WTC11 (cell line): ENCODE measurements at regions not wholly inside any gene's neighbourhood (a gene's known extent, or its start where the extent isn't known, plus 50 kb on each side); places are given as distances from the start of the nearest gene placed in this dataset.

Source experiments
- ATAC-seq: fragments of 200-7000 bp; cut with Tn5 transposase; 2 replicates; pipeline ENCODE4 v1.10.0; 2021; ENCODE audit warnings: mild to moderate bottlenecking, moderate library complexity
- CTCF ChIA-PET: fragments of 300-600 bp; sonication (Branson Sonifier 250); formaldehyde crosslinking; loops from one replicate; lab custom pipeline; 2021; ENCODE audit warnings: antibody characterized with exemption; lab: Charles Lee
- POLR2A ChIA-PET: fragments of 350-600 bp; sonication (Branson Sonifier 250); formaldehyde crosslinking; loops from one replicate; lab custom pipeline; 2021; ENCODE audit warnings: antibody characterized with exemption; lab: Charles Lee
- DNase-seq: peaks from one replicate; pipeline ENCODE4 v3.0.0; 2021; ENCODE audit warnings: low spot score
- H3K27ac Mint-ChIP-seq: 2 replicates; pipeline ENCODE4 v1.8.0; 2021; ENCODE audit warnings: mixed read lengths
- H3K27me3 Mint-ChIP-seq: 2 replicates; pipeline ENCODE4 v1.8.0; 2021; ENCODE audit warnings: low read depth, mild to moderate bottlenecking, moderate library complexity, mixed read lengths
- H3K36me3 Mint-ChIP-seq: 2 replicates; pipeline ENCODE4 v1.8.0; 2021; ENCODE audit warnings: mixed read lengths
- H3K4me1 Mint-ChIP-seq: 2 replicates; pipeline ENCODE4 v1.8.0; 2022; ENCODE audit warnings: mixed read lengths
- H3K4me3 Mint-ChIP-seq: 2 replicates; pipeline ENCODE4 v1.8.0; 2021; ENCODE audit warnings: mild to moderate bottlenecking, moderate library complexity, mixed read lengths
- H3K9me3 Mint-ChIP-seq: 2 replicates; pipeline ENCODE4 v1.8.0; 2021; ENCODE audit warnings: mixed read lengths
- ATF1 ChIP-seq: sonication (generic); formaldehyde crosslinking; IDR thresholded peaks from 2 replicates; pipeline ENCODE4 v1.8.1; 2023; ENCODE audit warnings: mild to moderate bottlenecking, moderate library complexity, missing genetic modification reagents
- ATF6 ChIP-seq: sonication (generic); formaldehyde crosslinking; IDR thresholded peaks from 2 replicates; pipeline ENCODE4 v1.8.1; 2023; ENCODE audit warnings: mild to moderate bottlenecking, missing genetic modification reagents
- CREB1 ChIP-seq: sonication (generic); formaldehyde crosslinking; IDR thresholded peaks from 2 replicates; pipeline ENCODE4 v1.8.0; 2023; ENCODE audit warnings: mild to moderate bottlenecking, missing genetic modification reagents
- ESRRA ChIP-seq: sonication (generic); formaldehyde crosslinking; IDR thresholded peaks from 2 replicates; pipeline ENCODE4 v1.8.1; 2022; ENCODE audit warnings: mild to moderate bottlenecking, missing genetic modification reagents, borderline replicate concordance
- HMGA2 ChIP-seq: fragments of 250-450 bp; sonication (Bioruptor Pico); IDR thresholded peaks from 2 replicates; pipeline ENCODE4 v1.4.0; 2021; ENCODE audit warnings: mild to moderate bottlenecking, moderate library complexity
- HMGXB4 ChIP-seq: sonication (generic); formaldehyde crosslinking; IDR thresholded peaks from 2 replicates; pipeline ENCODE4 v1.8.1; 2023; ENCODE audit warnings: mild to moderate bottlenecking, moderate library complexity, missing genetic modification reagents
- MLX ChIP-seq: sonication (generic); formaldehyde crosslinking; IDR thresholded peaks from 2 replicates; pipeline ENCODE4 v1.8.1; 2023; ENCODE audit warnings: mild to moderate bottlenecking, missing genetic modification reagents, moderate library complexity
- MYBL2 ChIP-seq: sonication (generic); formaldehyde crosslinking; IDR thresholded peaks from 2 replicates; pipeline ENCODE4 v1.8.1; 2023; ENCODE audit warnings: mild to moderate bottlenecking, moderate library complexity, missing genetic modification reagents
- NFYB ChIP-seq: sonication (generic); formaldehyde crosslinking; conservative IDR thresholded peaks from 2 replicates; pipeline ENCODE4 v1.8.0; 2022; ENCODE audit warnings: low read depth, missing genetic modification reagents
- NR1H2 ChIP-seq: sonication (generic); formaldehyde crosslinking; IDR thresholded peaks from 2 replicates; pipeline ENCODE4 v1.9.0; 2021; ENCODE audit warnings: mild to moderate bottlenecking, moderate library complexity, missing genetic modification reagents
- PREB ChIP-seq: sonication (generic); formaldehyde crosslinking; IDR thresholded peaks from 2 replicates; pipeline ENCODE4 v1.8.1; 2022; ENCODE audit warnings: mild to moderate bottlenecking, missing genetic modification reagents, moderate library complexity, borderline replicate concordance
- SOX15 ChIP-seq: fragments of 250-450 bp; sonication (Bioruptor Pico); IDR thresholded peaks from 2 replicates; pipeline ENCODE4 v1.9.0; 2021; ENCODE audit warnings: mild to moderate bottlenecking
- TEAD1 ChIP-seq: sonication (generic); formaldehyde crosslinking; IDR thresholded peaks from 2 replicates; pipeline ENCODE4 v1.8.0; 2022; ENCODE audit warnings: mild to moderate bottlenecking, missing genetic modification reagents
- USF1 ChIP-seq: sonication (generic); formaldehyde crosslinking; IDR thresholded peaks from 2 replicates; pipeline ENCODE4 v1.8.0; 2022; ENCODE audit warnings: mild to moderate bottlenecking, missing genetic modification reagents
- ZBTB43 ChIP-seq: sonication (generic); formaldehyde crosslinking; IDR thresholded peaks from 2 replicates; pipeline ENCODE4 v1.8.1; 2023; ENCODE audit warnings: mild to moderate bottlenecking, missing genetic modification reagents
- ZMAT4 ChIP-seq: fragments of 250-450 bp; sonication (Bioruptor Pico); IDR thresholded peaks from 2 replicates; pipeline ENCODE4 v1.9.0; 2021; ENCODE audit warnings: mild to moderate bottlenecking
- ZNF263 ChIP-seq: sonication (generic); formaldehyde crosslinking; IDR thresholded peaks from 2 replicates; pipeline ENCODE4 v1.8.1; 2022; ENCODE audit warnings: low read depth, mild to moderate bottlenecking, moderate library complexity, missing genetic modification reagents
- ZNF281 ChIP-seq: sonication (generic); formaldehyde crosslinking; IDR thresholded peaks from 2 replicates; pipeline ENCODE4 v1.8.0; 2023; ENCODE audit warnings: mild to moderate bottlenecking, missing genetic modification reagents
- ZNF425 ChIP-seq: fragments of 250-450 bp; sonication (Bioruptor Pico); conservative IDR thresholded peaks from 2 replicates; pipeline ENCODE4 v1.9.0; 2021; ENCODE audit warnings: mild to moderate bottlenecking

- DNase-seq (no peak), ATAC-seq (no peak)
- CTCF ChIA-PET, result no interaction called here
- POLR2A ChIA-PET, result no interaction called here
- Mint-ChIP-seq H3K4me3 (no peak overlapping the region), H3K27me3 (no peaks in the 10 kb centered on the region), H3K27ac (no peak overlapping the region), H3K36me3 (no peaks in the 10 kb centered on the region), H3K9me3 (peaks cover 5% of the 10 kb centered on the region; the same call in 1 of the 2 replicates), H3K4me1 (no peaks in the 10 kb centered on the region)
- TF ChIP-seq HMGA2 (CRISPR knock-in tag) (peak; percentile 44; the same call in 1 of the 2 replicates), NFYB (CRISPR knock-in tag) (no peak)
These were observed 341.8 kb upstream of the CNTNAP2 start for GRCh38 chr7:145774777-145775176.

GRCh38 chr7:145753004-145753403 is 363.6 kb upstream of the CNTNAP2 start:
- DNase-seq (no peak), ATAC-seq (no peak)
- Mint-ChIP-seq H3K4me3 (no peak overlapping the region), H3K4me1 (no peaks in the 10 kb centered on the region), H3K27me3 (no peaks in the 10 kb centered on the region), H3K27ac (no peak overlapping the region), H3K9me3 (peaks cover 24% of the 10 kb centered on the region), H3K36me3 (0 out of 2 replicates have a peak, but pooled peaks cover 2% of the 10 kb centered on the region)
- ChIA-PET CTCF (no interaction called here), POLR2A (no interaction called here)
- no peak for TF ChIP-seq ZNF425 (CRISPR knock-in tag)
- no peak for TF ChIP-seq ESRRA (CRISPR knock-in tag)
- no peak for TF ChIP-seq ATF1 (CRISPR knock-in tag)
- TF ChIP-seq USF1 (CRISPR knock-in tag), result no peak
- TF ChIP-seq MYBL2 (CRISPR knock-in tag), result no peak
- TF ChIP-seq SOX15 (CRISPR knock-in tag), result no peak
- no peak for TF ChIP-seq CREB1 (CRISPR knock-in tag)
- TF ChIP-seq MLX (CRISPR knock-in tag), result no peak
- no peak for TF ChIP-seq ZBTB43 (CRISPR knock-in tag)
- no peak for TF ChIP-seq NR1H2 (CRISPR knock-in tag)
- TF ChIP-seq HMGXB4 (CRISPR knock-in tag), result no peak

- ChIA-PET CTCF (no interaction called here), POLR2A (no interaction called here)
- Mint-ChIP-seq H3K27me3 (no peaks in the 10 kb centered on the region; the same call in 1 of the 2 replicates), H3K4me1 (peaks cover 5% of the 10 kb centered on the region), H3K4me3 (no peak overlapping the region), H3K36me3 (no peaks in the 10 kb centered on the region), H3K9me3 (peaks cover 16% of the 10 kb centered on the region), H3K27ac (no peak overlapping the region)
- ATAC-seq (no peak), DNase-seq (no peak)
- TF ChIP-seq ZNF263 (CRISPR knock-in tag), result no peak
- no peak for TF ChIP-seq ATF6 (CRISPR knock-in tag)
- no peak for TF ChIP-seq ZMAT4 (CRISPR knock-in tag)
- TF ChIP-seq NR1H2 (CRISPR knock-in tag), result no peak
- no peak for TF ChIP-seq PREB (CRISPR knock-in tag)
- TF ChIP-seq ZNF281 (CRISPR knock-in tag), result no peak
- no peak for TF ChIP-seq TEAD1
- TF ChIP-seq ATF1 (CRISPR knock-in tag), result no peak
These were observed 379.0 kb upstream of the CNTNAP2 start for GRCh38 chr7:145737617-145738016.
